HG03432 (cell line): ENCODE measurements at regions not wholly inside any gene's neighbourhood (a gene's known extent, or its start where the extent isn't known, plus 50 kb on each side); places are given as distances from the start of the nearest gene placed in this dataset.
A peak's percentile ranks its signal among the peaks of the same experiment; 100 is the strongest.
"Not testable (repeated sequence)": the region's sequence is repeated elsewhere in the genome, so short reads cannot be mapped to it uniquely, and the experiment has no call there.

ENCODE experiments used
- ATAC-seq: cut with Tn5 transposase; IDR thresholded peaks from one replicate; pipeline ENCODE4 v1.9.1; 2021; ENCODE audit warnings: mild to moderate bottlenecking, moderate library complexity; ENCODE audit not compliant: unreplicated experiment

GRCh38 chr9:6160579-6160978 is 55.0 kb upstream of the IL33 start:
- no peak for ATAC-seq

- ATAC-seq: no peak
These were observed 62.2 kb upstream of the IL33 start for GRCh38 chr9:6153425-6153824.

GRCh38 chr9:6152788-6153187 is 62.8 kb upstream of the IL33 start:
- no peak for ATAC-seq

GRCh38 chr9:6150483-6150882 is 65.1 kb upstream of the IL33 start:
- ATAC-seq: no peak

GRCh38 chr9:6149315-6149714 is 66.3 kb upstream of the IL33 start:
- no peak for ATAC-seq

GRCh38 chr9:6147846-6148245 is 67.8 kb upstream of the IL33 start:
- ATAC-seq: no peak

- no peak for ATAC-seq
These were observed 70.7 kb upstream of the IL33 start for GRCh38 chr9:6144947-6145346.

GRCh38 chr9:6142799-6143454 is 72.7 kb upstream of the IL33 start:
- no peak for ATAC-seq

- ATAC-seq: not testable (repeated sequence)
These were observed 79.8 kb upstream of the IL33 start for GRCh38 chr9:6135780-6136179.

- no peak for ATAC-seq
These were observed 80.9 kb upstream of the IL33 start for GRCh38 chr9:6134661-6135180.

- peak; percentile 94 for ATAC-seq
These were observed 82.1 kb upstream of the IL33 start for GRCh38 chr9:6133346-6134063.

GRCh38 chr9:6132650-6133049 is 83.0 kb upstream of the IL33 start:
- ATAC-seq: peak; percentile 49

GRCh38 chr9:6128030-6128429 is 87.6 kb upstream of the IL33 start:
- ATAC-seq: no peak

- no peak for ATAC-seq
These were observed 89.2 kb upstream of the IL33 start for GRCh38 chr9:6126377-6126776.

- ATAC-seq: no peak
These were observed 92.2 kb upstream of the IL33 start for GRCh38 chr9:6123416-6123815.

GRCh38 chr9:6121707-6122106 is 93.9 kb upstream of the IL33 start:
- ATAC-seq: no peak

GRCh38 chr9:6114424-6114823 is 99.0 kb upstream of the RANBP6 start:
- ATAC-seq: no peak

- no peak for ATAC-seq
These were observed 98.4 kb upstream of the RANBP6 start for GRCh38 chr9:6113819-6114218.

- no peak for ATAC-seq
These were observed 97.9 kb upstream of the RANBP6 start for GRCh38 chr9:6113312-6113711.

- no peak for ATAC-seq
These were observed 94.6 kb upstream of the RANBP6 start for GRCh38 chr9:6109986-6110385.

GRCh38 chr9:6109571-6109970 is 94.1 kb upstream of the RANBP6 start:
- ATAC-seq: no peak

GRCh38 chr9:6106711-6107339 is 91.4 kb upstream of the RANBP6 start:
- ATAC-seq: peak; percentile 87
